Neural cell (in vitro differentiated cells): ENCODE measurements at regions not wholly inside any gene's neighbourhood (a gene's known extent, or its start where the extent isn't known, plus 50 kb on each side); places are given as distances from the start of the nearest gene placed in this dataset.

Experiments used
- H2AFZ ChIP-seq: fragments of 200-600, 300-800 bp; sonication (generic), shearing (Covaris generic); 2 replicates; pipeline ENCODE4 v1.6.0; 2014; ENCODE audit warnings: low read depth, mild to moderate bottlenecking, antibody characterized with exemption, low read length, moderate library complexity
- H3F3A ChIP-seq: fragments of 200-600 bp; shearing (Covaris generic); 2 replicates; pipeline ENCODE4 v1.6.1; 2016; ENCODE audit warnings: mild to moderate bottlenecking, moderate library complexity, mixed read lengths, antibody characterized with exemption, low read length; ENCODE audit not compliant: insufficient read depth, poor library complexity, severe bottlenecking
- H3K27ac ChIP-seq: fragments of 200-600, 300-800 bp; sonication (generic), shearing (Covaris generic); 2 replicates; pipeline ENCODE4 v1.5.1; 2014; ENCODE audit warnings: mild to moderate bottlenecking, low read length, moderate library complexity
- H3K27me3 ChIP-seq: fragments of 300-800, 200-600 bp; sonication (generic), shearing (Covaris generic); 2 replicates; pipeline ENCODE4 v1.6.0; 2014; ENCODE audit warnings: mild to moderate bottlenecking, low read depth, low read length, moderate library complexity; ENCODE audit not compliant: insufficient read depth
- H3K36me3 ChIP-seq: fragments of 300-800, 200-600 bp; sonication (generic), shearing (Covaris generic); 2 replicates; pipeline ENCODE4 v1.5.1; 2014; ENCODE audit warnings: mild to moderate bottlenecking, antibody characterized with exemption, low read length, moderate library complexity; ENCODE audit not compliant: insufficient read depth
- H3K4me2 ChIP-seq: fragments of 300-800, 200-600 bp; sonication (generic), shearing (Covaris generic); 2 replicates; pipeline ENCODE4 v1.6.0; 2014; ENCODE audit warnings: mild to moderate bottlenecking, low read length
- H3K4me3 ChIP-seq: fragments of 300-800, 200-600 bp; sonication (generic), shearing (Covaris generic); 2 replicates; pipeline ENCODE4 v1.5.1; 2014; ENCODE audit warnings: mild to moderate bottlenecking, low read length, moderate library complexity
- H3K79me2 ChIP-seq: fragments of 200-600 bp; shearing (Covaris generic); replicated peaks from 2 replicates; pipeline ENCODE4 v1.6.0; 2014; ENCODE audit warnings: mild to moderate bottlenecking, low read length, moderate library complexity; ENCODE audit not compliant: insufficient read depth
- H3K9ac ChIP-seq: fragments of 300-800, 200-600 bp; sonication (generic), shearing (Covaris generic); 2 replicates; pipeline ENCODE4 v1.6.1; 2016; ENCODE audit warnings: mild to moderate bottlenecking, low read length, mixed read lengths
- H3K9me2 ChIP-seq: fragments of 200-600 bp; shearing (Covaris generic); 2 replicates; pipeline ENCODE4 v1.6.1; 2016; ENCODE audit warnings: mild to moderate bottlenecking, low read length, mixed read lengths; ENCODE audit not compliant: insufficient read depth
- H3K9me3 ChIP-seq: fragments of 200-600, 300-800 bp; sonication (generic), shearing (Covaris generic); 2 replicates; pipeline ENCODE4 v1.6.1; 2016; ENCODE audit warnings: mild to moderate bottlenecking, mixed run types, low read length, moderate library complexity, mixed read lengths
- H4K20me1 ChIP-seq: fragments of 200-600 bp; shearing (Covaris generic); 2 replicates; pipeline ENCODE4 v1.6.1; 2016; ENCODE audit warnings: mild to moderate bottlenecking, mixed run types; ENCODE audit not compliant: insufficient read depth
- EP300 ChIP-seq: fragments of 450-650 bp; conservative IDR thresholded peaks from 2 replicates; pipeline ENCODE4 v1.6.1; 2014; ENCODE audit warnings: antibody characterized with exemption, mild to moderate bottlenecking, moderate library complexity; ENCODE audit not compliant: poor library complexity, severe bottlenecking
- EZH2 ChIP-seq: fragments of 200-600, 300-800 bp; shearing (Covaris generic), sonication (generic); IDR thresholded peaks from 2 replicates; pipeline ENCODE4 v1.6.1; 2014; ENCODE audit warnings: antibody characterized with exemption, low read length, borderline replicate concordance, mild to moderate bottlenecking; ENCODE audit not compliant: insufficient read depth, poor library complexity, severe bottlenecking
- MXI1 ChIP-seq: fragments of 450-650 bp; conservative IDR thresholded peaks from 2 replicates; pipeline ENCODE4 v1.6.1; 2014; ENCODE audit warnings: antibody characterized with exemption, mild to moderate bottlenecking; ENCODE audit not compliant: poor library complexity, severe bottlenecking
- POLR2AphosphoS5 ChIP-seq: IDR thresholded peaks from 2 replicates; pipeline ENCODE4 v1.6.1; 2012
- RAD21 ChIP-seq: fragments of 450-650 bp; conservative IDR thresholded peaks from 2 replicates; pipeline ENCODE4 v1.6.1; 2014; ENCODE audit warnings: antibody characterized with exemption, mild to moderate bottlenecking, moderate library complexity
- SMC3 ChIP-seq: fragments of 450-650 bp; conservative IDR thresholded peaks from 2 replicates; pipeline ENCODE4 v1.6.1; 2014; ENCODE audit warnings: antibody characterized with exemption, mild to moderate bottlenecking, moderate library complexity; ENCODE audit not compliant: poor library complexity
- TAF1 ChIP-seq: IDR thresholded peaks from 2 replicates; pipeline ENCODE4 v1.6.1; 2012; ENCODE audit warnings: low read depth
- TF ChIP-seq, protein P1 (sequence below): IDR thresholded peaks from 2 replicates; pipeline ENCODE4 v1.6.1; 2012; ENCODE audit warnings: borderline replicate concordance
- TF ChIP-seq, protein P2 (sequence below): fragments of 450-650 bp; IDR thresholded peaks from 2 replicates; pipeline ENCODE4 v1.5.1; 2014; ENCODE audit warnings: antibody characterized with exemption, mild to moderate bottlenecking, moderate library complexity; ENCODE audit not compliant: poor library complexity, severe bottlenecking

- Histone ChIP-seq H3F3A (no peaks in the 10 kb centered on the region), H4K20me1 (no peaks in the 10 kb centered on the region), H3K27me3 (no peaks in the 10 kb centered on the region), H3K9ac (no peak overlapping the region), H3K36me3 (no peaks in the 10 kb centered on the region), H3K27ac (no peak overlapping the region), H3K9me2 (no peaks in the 10 kb centered on the region), H3K9me3 (no peaks in the 10 kb centered on the region), H3K4me2 (no peak overlapping the region), H3K4me3 (no peak overlapping the region), H3K79me2 (no peaks in the 10 kb centered on the region), H2AFZ (no peak overlapping the region)
- no peak for TF ChIP-seq SMC3
- TF ChIP-seq, protein P1, sequence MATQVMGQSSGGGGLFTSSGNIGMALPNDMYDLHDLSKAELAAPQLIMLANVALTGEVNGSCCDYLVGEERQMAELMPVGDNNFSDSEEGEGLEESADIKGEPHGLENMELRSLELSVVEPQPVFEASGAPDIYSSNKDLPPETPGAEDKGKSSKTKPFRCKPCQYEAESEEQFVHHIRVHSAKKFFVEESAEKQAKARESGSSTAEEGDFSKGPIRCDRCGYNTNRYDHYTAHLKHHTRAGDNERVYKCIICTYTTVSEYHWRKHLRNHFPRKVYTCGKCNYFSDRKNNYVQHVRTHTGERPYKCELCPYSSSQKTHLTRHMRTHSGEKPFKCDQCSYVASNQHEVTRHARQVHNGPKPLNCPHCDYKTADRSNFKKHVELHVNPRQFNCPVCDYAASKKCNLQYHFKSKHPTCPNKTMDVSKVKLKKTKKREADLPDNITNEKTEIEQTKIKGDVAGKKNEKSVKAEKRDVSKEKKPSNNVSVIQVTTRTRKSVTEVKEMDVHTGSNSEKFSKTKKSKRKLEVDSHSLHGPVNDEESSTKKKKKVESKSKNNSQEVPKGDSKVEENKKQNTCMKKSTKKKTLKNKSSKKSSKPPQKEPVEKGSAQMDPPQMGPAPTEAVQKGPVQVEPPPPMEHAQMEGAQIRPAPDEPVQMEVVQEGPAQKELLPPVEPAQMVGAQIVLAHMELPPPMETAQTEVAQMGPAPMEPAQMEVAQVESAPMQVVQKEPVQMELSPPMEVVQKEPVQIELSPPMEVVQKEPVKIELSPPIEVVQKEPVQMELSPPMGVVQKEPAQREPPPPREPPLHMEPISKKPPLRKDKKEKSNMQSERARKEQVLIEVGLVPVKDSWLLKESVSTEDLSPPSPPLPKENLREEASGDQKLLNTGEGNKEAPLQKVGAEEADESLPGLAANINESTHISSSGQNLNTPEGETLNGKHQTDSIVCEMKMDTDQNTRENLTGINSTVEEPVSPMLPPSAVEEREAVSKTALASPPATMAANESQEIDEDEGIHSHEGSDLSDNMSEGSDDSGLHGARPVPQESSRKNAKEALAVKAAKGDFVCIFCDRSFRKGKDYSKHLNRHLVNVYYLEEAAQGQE = no peak
- no peak for TF ChIP-seq TAF1
- no peak for TF ChIP-seq EP300
- TF ChIP-seq, protein P2, sequence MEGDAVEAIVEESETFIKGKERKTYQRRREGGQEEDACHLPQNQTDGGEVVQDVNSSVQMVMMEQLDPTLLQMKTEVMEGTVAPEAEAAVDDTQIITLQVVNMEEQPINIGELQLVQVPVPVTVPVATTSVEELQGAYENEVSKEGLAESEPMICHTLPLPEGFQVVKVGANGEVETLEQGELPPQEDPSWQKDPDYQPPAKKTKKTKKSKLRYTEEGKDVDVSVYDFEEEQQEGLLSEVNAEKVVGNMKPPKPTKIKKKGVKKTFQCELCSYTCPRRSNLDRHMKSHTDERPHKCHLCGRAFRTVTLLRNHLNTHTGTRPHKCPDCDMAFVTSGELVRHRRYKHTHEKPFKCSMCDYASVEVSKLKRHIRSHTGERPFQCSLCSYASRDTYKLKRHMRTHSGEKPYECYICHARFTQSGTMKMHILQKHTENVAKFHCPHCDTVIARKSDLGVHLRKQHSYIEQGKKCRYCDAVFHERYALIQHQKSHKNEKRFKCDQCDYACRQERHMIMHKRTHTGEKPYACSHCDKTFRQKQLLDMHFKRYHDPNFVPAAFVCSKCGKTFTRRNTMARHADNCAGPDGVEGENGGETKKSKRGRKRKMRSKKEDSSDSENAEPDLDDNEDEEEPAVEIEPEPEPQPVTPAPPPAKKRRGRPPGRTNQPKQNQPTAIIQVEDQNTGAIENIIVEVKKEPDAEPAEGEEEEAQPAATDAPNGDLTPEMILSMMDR = no peak
- TF ChIP-seq POLR2AphosphoS5 = no peak
- TF ChIP-seq MXI1 = no peak
- no peak for TF ChIP-seq RAD21
- no peak for TF ChIP-seq EZH2
Observed at GRCh38 chr3:31439890-31440750, 92.6 kb upstream of the STT3B start.

GRCh38 chr3:31440878-31441277 is 91.8 kb upstream of the STT3B start:
- H3K4me2 ChIP-seq = no peak overlapping the region
- no peaks in the 10 kb centered on the region for H3K9me3 ChIP-seq
- no peaks in the 10 kb centered on the region for H4K20me1 ChIP-seq

More at GRCh38 chr3:31440878-31441277, 91.8 kb upstream of the STT3B start:
- Histone ChIP-seq H3K4me3 (no peak overlapping the region), H3K27ac (no peak overlapping the region), H3F3A (no peaks in the 10 kb centered on the region), H3K9ac (no peak overlapping the region), H3K36me3 (no peaks in the 10 kb centered on the region), H3K27me3 (no peaks in the 10 kb centered on the region), H2AFZ (no peak overlapping the region), H3K79me2 (no peaks in the 10 kb centered on the region), H3K9me2 (no peaks in the 10 kb centered on the region)
- TF ChIP-seq, protein P1 = no peak
